ENCODE measurements at regions not wholly inside any gene's neighbourhood (a gene's known extent, or its start where the extent isn't known, plus 50 kb on each side); places are given as distances from the start of the nearest gene placed in this dataset.

DNA sequence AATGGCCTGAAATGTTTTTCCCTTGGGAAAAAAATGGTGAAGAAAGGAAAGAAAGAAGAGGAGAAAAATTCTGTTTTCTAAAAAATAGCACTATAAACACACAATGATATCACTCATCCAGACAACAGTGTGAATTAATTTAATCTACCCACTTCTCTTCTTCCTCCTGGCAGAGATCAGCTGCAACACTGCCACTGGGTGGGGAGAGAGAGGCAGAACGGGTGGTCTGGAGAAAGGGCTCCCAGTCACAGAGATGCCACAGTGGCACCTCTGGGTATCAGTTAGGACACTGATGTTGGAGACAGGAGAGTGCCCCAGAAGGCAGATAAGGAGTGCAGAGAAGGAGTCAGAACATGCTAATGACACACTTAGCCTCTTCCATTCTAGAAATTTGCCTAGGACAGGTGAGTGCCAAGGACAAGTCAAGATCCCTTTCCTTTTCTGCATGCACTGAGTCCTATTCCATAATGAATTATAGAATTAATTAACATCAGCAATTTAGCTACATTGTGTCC, 168.6 kb downstream of the SUCLA2 start:
- no peak for TF ChIP-seq MED8 (CRISPR knock-in tag; IDR thresholded peaks at IDR 0.05; ENCODE audit: insufficient replicate concordance)
- no peak for TF ChIP-seq NKX3-1 (CRISPR knock-in tag; IDR thresholded peaks at IDR 0.05)
- TF ChIP-seq PHF21A (CRISPR knock-in tag; IDR thresholded peaks at IDR 0.05) = no peak
- no peak for TF ChIP-seq MAFF (IDR thresholded peaks at IDR 0.05; ENCODE audit: low read depth, low read length)
- TF ChIP-seq NFRKB (IDR thresholded peaks at IDR 0.05) = no peak
- no peak for TF ChIP-seq ZNF251 (CRISPR knock-in tag; IDR thresholded peaks at IDR 0.05)
- TF ChIP-seq, protein P1, sequence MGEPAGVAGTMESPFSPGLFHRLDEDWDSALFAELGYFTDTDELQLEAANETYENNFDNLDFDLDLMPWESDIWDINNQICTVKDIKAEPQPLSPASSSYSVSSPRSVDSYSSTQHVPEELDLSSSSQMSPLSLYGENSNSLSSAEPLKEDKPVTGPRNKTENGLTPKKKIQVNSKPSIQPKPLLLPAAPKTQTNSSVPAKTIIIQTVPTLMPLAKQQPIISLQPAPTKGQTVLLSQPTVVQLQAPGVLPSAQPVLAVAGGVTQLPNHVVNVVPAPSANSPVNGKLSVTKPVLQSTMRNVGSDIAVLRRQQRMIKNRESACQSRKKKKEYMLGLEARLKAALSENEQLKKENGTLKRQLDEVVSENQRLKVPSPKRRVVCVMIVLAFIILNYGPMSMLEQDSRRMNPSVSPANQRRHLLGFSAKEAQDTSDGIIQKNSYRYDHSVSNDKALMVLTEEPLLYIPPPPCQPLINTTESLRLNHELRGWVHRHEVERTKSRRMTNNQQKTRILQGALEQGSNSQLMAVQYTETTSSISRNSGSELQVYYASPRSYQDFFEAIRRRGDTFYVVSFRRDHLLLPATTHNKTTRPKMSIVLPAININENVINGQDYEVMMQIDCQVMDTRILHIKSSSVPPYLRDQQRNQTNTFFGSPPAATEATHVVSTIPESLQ (CRISPR knock-in tag; conservative IDR thresholded peaks at IDR 0.05) = no peak
- no peak for TF ChIP-seq RAD21 (CRISPR knock-in tag; IDR thresholded peaks at IDR 0.05)
- no peak for TF ChIP-seq SETDB1 (CRISPR knock-in tag; IDR thresholded peaks at IDR 0.05; ENCODE audit: borderline replicate concordance)
- no peak for TF ChIP-seq ZNF776 (CRISPR knock-in tag; IDR thresholded peaks at IDR 0.05)
- TF ChIP-seq EP300 (IDR thresholded peaks at IDR 0.05; ENCODE audit: low read depth in 2 of 2, low read length in 2 of 2) = no peak
- TF ChIP-seq EP300 (CRISPR knock-in tag; IDR thresholded peaks at IDR 0.05; ENCODE audit: borderline replicate concordance) = no peak
- no peak for TF ChIP-seq NFE2L2 (IDR thresholded peaks at IDR 0.05; ENCODE audit: low read length)
- TF ChIP-seq ZNF775 (CRISPR knock-in tag; IDR thresholded peaks at IDR 0.05; ENCODE audit: borderline replicate concordance) = no peak
- TF ChIP-seq, protein P2, sequence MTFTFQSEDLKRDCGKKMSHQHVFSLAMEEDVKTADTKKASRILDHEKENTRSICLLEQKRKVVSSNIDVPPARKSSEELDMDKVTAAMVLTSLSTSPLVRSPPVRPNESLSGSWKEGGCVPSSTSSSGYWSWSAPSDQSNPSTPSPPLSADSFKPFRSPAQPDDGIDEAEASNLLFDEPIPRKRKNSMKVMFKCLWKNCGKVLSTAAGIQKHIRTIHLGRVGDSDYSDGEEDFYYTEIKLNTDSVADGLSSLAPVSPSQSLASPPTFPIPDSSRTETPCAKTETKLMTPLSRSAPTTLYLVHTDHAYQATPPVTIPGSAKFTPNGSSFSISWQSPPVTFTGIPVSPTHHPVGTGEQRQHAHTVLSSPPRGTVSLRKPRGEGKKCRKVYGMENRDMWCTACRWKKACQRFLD (CRISPR knock-in tag; IDR thresholded peaks at IDR 0.05; ENCODE audit: borderline replicate concordance) = no peak

Data from HepG2 (cell line).